ENCODE measurements at regions not wholly inside any gene's neighbourhood (a gene's known extent, or its start where the extent isn't known, plus 50 kb on each side); places are given as distances from the start of the nearest gene placed in this dataset.

DNA sequence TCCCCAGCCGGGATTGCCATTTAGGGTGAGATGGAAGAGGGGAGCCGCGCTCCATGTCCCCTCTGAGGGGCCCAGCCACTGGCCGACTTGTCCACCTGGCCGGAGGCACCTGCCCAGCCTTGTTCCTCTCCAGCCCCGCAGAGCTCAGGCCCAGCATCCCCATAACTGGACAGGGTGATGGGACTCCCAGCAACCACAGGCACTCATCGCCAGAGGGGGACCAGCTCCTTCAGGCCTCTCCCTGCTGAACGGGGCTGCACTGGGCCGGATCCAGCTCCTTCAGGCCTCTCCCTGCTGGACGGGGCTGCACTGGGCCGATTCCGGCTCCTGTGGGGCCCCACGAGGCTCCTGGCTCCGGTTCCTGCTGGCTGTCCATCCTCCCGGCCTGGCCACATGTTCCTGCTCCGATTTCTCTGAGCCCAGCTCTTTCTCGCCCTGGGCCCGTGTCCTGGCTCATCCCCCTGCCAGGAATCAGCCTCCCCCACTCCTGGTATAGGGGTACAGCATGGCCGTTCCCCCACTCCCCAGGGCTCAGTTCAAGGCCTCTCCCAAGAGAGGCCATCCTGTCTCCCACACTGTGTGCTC lies 56.1 kb upstream of the ADGRA1 start:
- H2AFZ ChIP-seq (ENCODE audit: low read length), result no peak overlapping the region
- no peak overlapping the region for H3K27ac ChIP-seq (ENCODE audit: low read depth, low read length, poor library complexity, severe bottlenecking)
- H3K4me2 ChIP-seq (ENCODE audit: low read length), result no peak overlapping the region
- no peak for DNase-seq (ENCODE audit: low spot score)
- no peak for TF ChIP-seq EZH2phosphoT487 (IDR thresholded peaks at IDR 0.05; ENCODE audit: borderline replicate concordance, low read depth, low read length)
- TF ChIP-seq, protein P1, sequence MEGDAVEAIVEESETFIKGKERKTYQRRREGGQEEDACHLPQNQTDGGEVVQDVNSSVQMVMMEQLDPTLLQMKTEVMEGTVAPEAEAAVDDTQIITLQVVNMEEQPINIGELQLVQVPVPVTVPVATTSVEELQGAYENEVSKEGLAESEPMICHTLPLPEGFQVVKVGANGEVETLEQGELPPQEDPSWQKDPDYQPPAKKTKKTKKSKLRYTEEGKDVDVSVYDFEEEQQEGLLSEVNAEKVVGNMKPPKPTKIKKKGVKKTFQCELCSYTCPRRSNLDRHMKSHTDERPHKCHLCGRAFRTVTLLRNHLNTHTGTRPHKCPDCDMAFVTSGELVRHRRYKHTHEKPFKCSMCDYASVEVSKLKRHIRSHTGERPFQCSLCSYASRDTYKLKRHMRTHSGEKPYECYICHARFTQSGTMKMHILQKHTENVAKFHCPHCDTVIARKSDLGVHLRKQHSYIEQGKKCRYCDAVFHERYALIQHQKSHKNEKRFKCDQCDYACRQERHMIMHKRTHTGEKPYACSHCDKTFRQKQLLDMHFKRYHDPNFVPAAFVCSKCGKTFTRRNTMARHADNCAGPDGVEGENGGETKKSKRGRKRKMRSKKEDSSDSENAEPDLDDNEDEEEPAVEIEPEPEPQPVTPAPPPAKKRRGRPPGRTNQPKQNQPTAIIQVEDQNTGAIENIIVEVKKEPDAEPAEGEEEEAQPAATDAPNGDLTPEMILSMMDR (conservative IDR thresholded peaks at IDR 0.05; ENCODE audit: low read length), result no peak
- CTCF ChIA-PET (ENCODE audit: unreplicated experiment), result no interaction called here
- intact Hi-C loops (cut with micrococcal nuclease; ENCODE audit: unreplicated experiment), result no loop called here
- H3K9me2 ChIP-seq (ENCODE audit: insufficient read depth, low read length), result no peaks in the 10 kb centered on the region
- no peaks in the 10 kb centered on the region for H3K9me3 ChIP-seq (ENCODE audit: low read length)
- H3K4me1 ChIP-seq (ENCODE audit: insufficient read depth, low read length, poor library complexity, severe bottlenecking), result no peaks in the 10 kb centered on the region
- H3K4me3 ChIP-seq (ENCODE audit: low read depth, low read length, poor library complexity, severe bottlenecking), result no peak overlapping the region
- no TSS peak for BruUV-seq (replicated peaks)
- no peaks in the 10 kb centered on the region for H3K79me2 ChIP-seq (ENCODE audit: insufficient read depth, low read depth, low read length)
- H4K20me1 ChIP-seq (ENCODE audit: insufficient read depth, low read length), result no peaks in the 10 kb centered on the region
- H3K36me3 ChIP-seq (ENCODE audit: insufficient read depth, low read length), result no peaks in the 10 kb centered on the region
- POLR2A ChIA-PET, result no interaction called here

DNA sequence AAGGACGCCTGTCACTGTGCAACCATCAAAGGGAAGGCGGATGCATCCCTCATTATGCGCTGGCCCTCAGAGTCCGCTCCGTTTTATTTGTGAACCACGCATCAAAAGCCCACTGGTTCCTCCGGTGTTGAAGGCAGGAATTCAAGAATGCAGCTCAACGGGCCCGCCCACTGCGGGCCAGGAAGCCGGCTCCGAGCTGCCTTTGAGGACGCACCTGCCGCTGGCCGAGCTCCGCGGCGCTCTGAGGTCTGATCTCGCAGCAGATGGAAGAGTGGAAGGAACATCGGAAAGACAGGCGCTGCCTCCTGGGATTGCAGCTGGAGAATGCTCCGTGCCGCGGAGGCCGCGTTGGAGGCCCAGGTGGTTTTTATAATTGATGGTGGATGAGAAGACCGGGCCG lies 56.9 kb upstream of the ADGRA1 start:
- BruUV-seq (replicated peaks), result no TSS peak
- H3K9me3 ChIP-seq (ENCODE audit: low read length), result no peaks in the 10 kb centered on the region
- H2AFZ ChIP-seq (ENCODE audit: low read length), result no peak overlapping the region
- TF ChIP-seq, protein P1 (conservative IDR thresholded peaks at IDR 0.05; ENCODE audit: low read length), result no peak
- POLR2A ChIA-PET, result no interaction called here
- no peaks in the 10 kb centered on the region for H3K79me2 ChIP-seq (ENCODE audit: insufficient read depth, low read depth, low read length)
- no peak overlapping the region for H3K4me2 ChIP-seq (ENCODE audit: low read length)
- H3K36me3 ChIP-seq (ENCODE audit: insufficient read depth, low read length), result no peaks in the 10 kb centered on the region
- H3K27ac ChIP-seq (ENCODE audit: low read depth, low read length, poor library complexity, severe bottlenecking), result no peak overlapping the region
- no peaks in the 10 kb centered on the region for H4K20me1 ChIP-seq (ENCODE audit: insufficient read depth, low read length)
- DNase-seq (ENCODE audit: low spot score), result no peak
- intact Hi-C loops (cut with micrococcal nuclease; ENCODE audit: unreplicated experiment), result no loop called here
- no peaks in the 10 kb centered on the region for H3K4me1 ChIP-seq (ENCODE audit: insufficient read depth, low read length, poor library complexity, severe bottlenecking)
- CTCF ChIA-PET (ENCODE audit: unreplicated experiment), result no interaction called here
- no peak overlapping the region for H3K4me3 ChIP-seq (ENCODE audit: low read depth, low read length, poor library complexity, severe bottlenecking)
- H3K9me2 ChIP-seq (ENCODE audit: insufficient read depth, low read length), result no peaks in the 10 kb centered on the region

DNA sequence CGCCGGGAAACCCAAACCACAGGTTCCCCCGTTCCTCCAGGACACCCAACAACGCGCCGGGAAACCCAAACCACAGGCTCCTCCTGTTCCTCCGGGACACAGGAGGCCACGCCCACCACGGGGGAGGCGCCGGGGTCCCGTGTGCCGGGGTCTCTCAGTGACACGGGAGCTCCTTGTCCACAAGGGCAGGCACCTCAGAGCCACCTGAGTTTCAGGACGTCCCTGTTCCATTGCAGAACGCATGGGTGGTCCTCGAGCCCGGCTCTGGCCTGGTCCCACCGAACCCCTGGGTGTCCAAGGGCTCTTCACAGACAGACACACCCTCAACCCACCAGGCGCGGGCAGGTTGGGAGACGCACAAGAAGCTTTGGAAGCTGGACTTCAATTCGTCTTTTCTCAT lies 57.6 kb upstream of the ADGRA1 start:
- Histone ChIP-seq H3K27ac (ENCODE audit: low read depth, low read length, poor library complexity, severe bottlenecking) (no peak overlapping the region), H3K9me2 (ENCODE audit: insufficient read depth, low read length) (no peaks in the 10 kb centered on the region), H3K79me2 (ENCODE audit: insufficient read depth, low read depth, low read length) (no peaks in the 10 kb centered on the region), H3K9me3 (ENCODE audit: low read length) (no peaks in the 10 kb centered on the region), H3K4me1 (ENCODE audit: insufficient read depth, low read length, poor library complexity, severe bottlenecking) (no peaks in the 10 kb centered on the region), H4K20me1 (ENCODE audit: insufficient read depth, low read length) (no peaks in the 10 kb centered on the region), H2AFZ (ENCODE audit: low read length) (no peak overlapping the region), H3K36me3 (ENCODE audit: insufficient read depth, low read length) (no peaks in the 10 kb centered on the region), H3K4me3 (ENCODE audit: low read depth, low read length, poor library complexity, severe bottlenecking) (no peak overlapping the region), H3K4me2 (ENCODE audit: low read length) (no peak overlapping the region)
- no TSS peak for BruUV-seq (replicated peaks)
- no peak for TF ChIP-seq EZH2phosphoT487 (IDR thresholded peaks at IDR 0.05; ENCODE audit: borderline replicate concordance, low read depth, low read length)
- TF ChIP-seq, protein P1 (conservative IDR thresholded peaks at IDR 0.05; ENCODE audit: low read length), result no peak
- no peak for DNase-seq (ENCODE audit: low spot score)
- CTCF ChIA-PET (ENCODE audit: unreplicated experiment), result no interaction called here
- POLR2A ChIA-PET, result no interaction called here
- intact Hi-C loops (cut with micrococcal nuclease; ENCODE audit: unreplicated experiment), result no loop called here

All from OCI-LY7 (cell line).